Muscle layer of colon (tissue), 2 donors: ENCODE measurements at regions not wholly inside any gene's neighbourhood (a gene's known extent, or its start where the extent isn't known, plus 50 kb on each side); places are given as distances from the start of the nearest gene placed in this dataset.
"Not testable (repeated sequence)": the region's sequence is repeated elsewhere in the genome, so short reads cannot be mapped to it uniquely, and the experiment has no call there.

Source experiments
- H3K27ac ChIP-seq: one replicate; pipeline ENCODE4 v1.7.0; 2013; ENCODE audit warnings: low read depth, mild to moderate bottlenecking, low read length, moderate library complexity
- H3K27me3 ChIP-seq, 2 donors: one replicate each; pipeline ENCODE4 v1.7.0; 2013; ENCODE audit warnings: low read length in 2 of 2, mild to moderate bottlenecking in 2 of 2; ENCODE audit not compliant: insufficient read depth in 2 of 2, control insufficient read depth in 1 of 2
- H3K36me3 ChIP-seq: one replicate; pipeline ENCODE4 v1.7.0; 2013; ENCODE audit warnings: mild to moderate bottlenecking, low read length; ENCODE audit not compliant: insufficient read depth
- H3K4me1 ChIP-seq: one replicate; pipeline ENCODE4 v1.7.0; 2013; ENCODE audit warnings: mild to moderate bottlenecking, low read length; ENCODE audit not compliant: insufficient read depth
- H3K4me3 ChIP-seq, 2 donors: one replicate each; pipeline ENCODE4 v1.7.0; 2013; ENCODE audit warnings: low read length in 2 of 2, low read depth in 1 of 2, mild to moderate bottlenecking in 1 of 2, moderate library complexity in 1 of 2
- H3K9ac ChIP-seq: one replicate; pipeline ENCODE4 v1.7.0; 2013; ENCODE audit warnings: low read length
- H3K9me3 ChIP-seq: one replicate; pipeline ENCODE4 v1.7.0; 2013; ENCODE audit warnings: mild to moderate bottlenecking, low read length
- donor health status: abdominal sarcoma.
- donor health status: Adenocarcinoma of cecum.

DNA sequence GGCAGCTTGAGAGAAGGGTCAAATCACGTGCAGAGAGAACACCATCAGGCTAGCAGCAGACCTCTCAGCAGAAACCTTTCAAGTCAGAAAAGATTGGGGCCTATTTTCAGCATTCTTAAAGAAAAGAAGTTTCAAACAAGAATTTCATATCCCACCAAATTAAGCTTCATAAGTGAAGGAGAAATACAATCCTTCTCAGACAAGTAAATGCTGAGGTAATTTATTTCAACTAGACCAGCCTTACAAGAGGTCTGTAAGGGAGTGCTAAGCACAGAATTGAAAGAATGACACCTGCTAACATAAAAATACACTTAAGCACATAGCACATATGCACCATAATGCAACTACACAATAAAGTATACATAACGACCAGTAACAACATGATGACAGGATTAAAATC lies 693.9 kb downstream of the NYAP2 start:
- Histone ChIP-seq H3K27me3 (no peaks in the 10 kb centered on the region), H3K9ac (no peak overlapping the region), H3K4me1 (no peaks in the 10 kb centered on the region), H3K27ac (no peak overlapping the region), H3K36me3 (no peaks in the 10 kb centered on the region), H3K4me3 (no peak overlapping the region), H3K9me3 (no peaks in the 10 kb centered on the region)

DNA sequence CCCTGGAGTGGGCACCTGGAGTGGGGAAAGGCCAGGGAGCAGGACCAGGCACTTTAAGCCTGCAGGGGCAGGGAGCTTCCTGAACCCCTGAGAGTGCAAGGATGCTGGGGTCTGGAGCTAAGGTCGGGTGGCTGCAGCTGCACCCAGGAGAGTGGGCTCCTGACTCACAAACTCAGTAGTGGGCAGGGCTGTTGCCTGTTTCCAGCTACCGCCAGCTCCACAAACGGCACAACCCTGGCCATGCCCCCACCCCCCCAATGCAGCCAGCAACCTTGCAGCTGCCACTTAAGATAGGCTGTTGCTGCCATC lies 688.8 kb downstream of the NYAP2 start:
- no peak overlapping the region for H3K4me3 ChIP-seq
- H3K4me1 ChIP-seq, result no peaks in the 10 kb centered on the region
- H3K9ac ChIP-seq, result no peak overlapping the region
- no peaks in the 10 kb centered on the region for H3K27me3 ChIP-seq
- no peaks in the 10 kb centered on the region for H3K36me3 ChIP-seq
- no peak overlapping the region for H3K27ac ChIP-seq
- H3K9me3 ChIP-seq, result no peaks in the 10 kb centered on the region

DNA sequence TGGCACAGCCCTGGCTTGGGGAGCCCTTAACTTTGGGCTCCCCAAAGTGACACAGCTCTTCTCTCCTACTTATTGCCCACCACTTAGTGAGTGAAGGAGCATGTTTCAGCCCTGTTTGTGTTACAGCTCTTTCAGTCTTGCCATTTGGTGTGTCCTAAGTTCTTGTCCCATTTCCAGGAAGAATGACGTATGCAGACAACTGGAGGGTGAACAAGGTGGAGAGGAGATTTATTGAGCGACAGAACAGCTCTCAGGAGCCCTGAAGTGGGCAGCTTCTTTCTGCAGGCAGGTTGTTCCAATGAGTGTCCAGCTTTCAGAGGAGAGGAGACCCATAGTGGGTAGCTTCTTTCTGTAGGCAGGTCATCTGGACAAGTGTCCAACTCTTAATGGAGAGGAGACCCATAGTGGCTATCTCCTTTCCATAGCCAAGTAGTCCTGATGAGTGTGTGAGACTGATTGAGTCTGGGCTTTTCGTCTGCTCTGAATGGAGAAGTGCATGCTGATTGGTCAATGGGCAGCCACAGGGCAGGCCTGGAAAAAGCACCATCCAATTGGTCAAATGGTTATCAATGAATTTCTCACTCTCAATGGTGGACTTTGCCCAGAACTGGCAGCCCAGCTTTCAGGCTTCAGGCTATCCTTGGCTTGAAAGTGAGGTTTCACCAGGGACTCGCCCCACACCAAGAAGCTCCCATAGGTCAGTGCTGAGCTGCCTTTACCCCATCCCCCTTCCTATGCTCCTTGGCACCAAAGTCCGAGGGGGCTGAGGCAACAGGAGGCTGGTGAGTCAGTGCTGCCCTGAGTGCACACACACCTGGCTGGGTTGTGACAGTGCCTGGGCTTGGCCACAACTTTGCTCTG lies 688.2 kb downstream of the NYAP2 start:
- H3K9me3 ChIP-seq, result no peaks in the 10 kb centered on the region
- H3K9ac ChIP-seq, result no peak overlapping the region
- no peak overlapping the region for H3K4me3 ChIP-seq
- no peaks in the 10 kb centered on the region for H3K27me3 ChIP-seq
- no peaks in the 10 kb centered on the region for H3K4me1 ChIP-seq
- H3K36me3 ChIP-seq, result no peaks in the 10 kb centered on the region
- H3K27ac ChIP-seq, result no peak overlapping the region

DNA sequence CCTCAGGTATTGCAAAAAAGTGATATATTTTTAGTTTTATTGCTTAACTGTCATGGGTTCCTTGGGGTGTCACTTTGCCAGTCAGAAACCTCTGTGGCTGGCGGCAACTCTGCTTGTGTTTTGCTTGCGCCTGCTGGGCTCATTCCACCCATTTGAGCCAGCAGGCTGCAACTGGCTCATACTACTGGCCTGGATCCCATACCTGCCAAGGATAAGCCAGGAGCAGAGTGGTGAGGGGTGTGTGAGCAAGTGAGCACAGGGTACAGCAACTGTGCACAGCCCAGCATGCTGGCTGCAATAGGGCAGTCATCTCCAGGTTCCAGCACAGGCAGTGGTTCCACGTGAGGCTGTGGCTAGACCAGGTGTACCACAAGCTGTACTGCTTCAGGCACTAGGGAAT lies 687.5 kb downstream of the NYAP2 start:
- Histone ChIP-seq H3K27ac (no peak overlapping the region), H3K4me1 (no peaks in the 10 kb centered on the region), H3K9ac (no peak overlapping the region), H3K4me3 (no peak overlapping the region), H3K9me3 (no peaks in the 10 kb centered on the region), H3K36me3 (no peaks in the 10 kb centered on the region), H3K27me3 (no peaks in the 10 kb centered on the region)

DNA sequence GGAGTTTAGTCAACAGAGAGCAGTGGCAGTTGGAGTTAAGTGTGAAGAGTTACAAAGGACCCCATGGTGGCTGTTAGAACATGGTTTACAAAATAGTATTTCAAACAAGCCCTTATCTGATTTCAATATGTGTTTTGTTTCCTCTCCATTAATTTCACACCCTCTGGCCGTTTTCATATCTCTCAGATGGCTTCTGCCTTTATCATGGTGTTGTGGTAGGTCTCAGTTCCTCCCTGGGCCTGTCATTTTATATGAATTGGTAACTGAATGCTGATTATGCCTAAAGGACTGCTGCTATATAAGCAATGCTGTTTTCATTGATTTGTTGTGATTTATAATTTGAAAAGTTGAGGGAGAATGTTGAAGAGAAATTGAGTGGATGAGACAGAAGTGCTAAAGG lies 686.7 kb downstream of the NYAP2 start:
- H3K4me1 ChIP-seq, result no peaks in the 10 kb centered on the region
- H3K27me3 ChIP-seq, result no peaks in the 10 kb centered on the region
- H3K9ac ChIP-seq, result no peak overlapping the region
- H3K9me3 ChIP-seq, result no peaks in the 10 kb centered on the region
- H3K27ac ChIP-seq, result no peak overlapping the region
- no peak overlapping the region for H3K4me3 ChIP-seq
- H3K36me3 ChIP-seq, result no peaks in the 10 kb centered on the region

DNA sequence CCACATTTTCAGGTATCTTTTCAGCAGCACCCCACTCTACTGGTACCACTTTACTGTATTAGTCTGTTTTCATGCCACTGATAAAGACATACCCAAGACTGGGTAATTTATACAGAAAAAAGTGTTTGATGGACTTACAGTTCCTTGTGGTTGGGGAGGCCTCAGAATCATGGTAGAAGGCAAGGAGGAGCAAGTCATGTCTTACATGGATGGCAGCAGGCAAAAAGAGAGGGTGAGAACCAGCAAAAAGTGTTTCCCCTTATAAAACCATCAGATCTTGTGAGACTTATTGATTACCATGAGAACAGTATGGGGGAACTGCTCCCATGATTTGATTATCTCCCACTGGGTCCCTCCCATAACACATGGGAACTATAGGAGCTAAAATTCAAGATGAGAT lies 685.9 kb downstream of the NYAP2 start:
- not testable (repeated sequence) for H3K4me3 ChIP-seq, H3K27ac ChIP-seq, H3K36me3 ChIP-seq, H3K27me3 ChIP-seq, H3K9ac ChIP-seq, H3K9me3 ChIP-seq, H3K4me1 ChIP-seq

DNA sequence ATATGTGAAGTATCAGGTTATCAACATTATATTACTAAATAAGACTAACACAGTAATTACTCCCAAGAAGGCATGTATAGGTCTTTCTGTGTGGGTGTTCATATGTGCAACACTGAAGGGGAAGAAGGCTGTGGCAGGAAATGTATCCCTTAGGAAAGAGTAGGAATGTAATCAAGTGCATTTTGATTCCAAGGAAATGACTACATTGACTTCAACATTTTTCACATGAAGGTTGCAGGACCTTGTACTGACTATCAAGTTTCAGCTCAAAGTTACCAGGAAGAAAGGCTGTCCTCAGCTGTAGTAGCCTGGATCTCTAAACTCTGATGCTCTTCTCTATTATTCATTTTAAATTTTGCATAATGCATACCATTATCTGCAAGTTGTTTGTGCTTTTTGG lies 680.8 kb downstream of the NYAP2 start:
- Histone ChIP-seq H3K27ac (no peak overlapping the region), H3K9me3 (no peaks in the 10 kb centered on the region), H3K27me3 (no peaks in the 10 kb centered on the region), H3K4me1 (no peaks in the 10 kb centered on the region), H3K36me3 (no peaks in the 10 kb centered on the region), H3K4me3 (no peak overlapping the region), H3K9ac (no peak overlapping the region)

DNA sequence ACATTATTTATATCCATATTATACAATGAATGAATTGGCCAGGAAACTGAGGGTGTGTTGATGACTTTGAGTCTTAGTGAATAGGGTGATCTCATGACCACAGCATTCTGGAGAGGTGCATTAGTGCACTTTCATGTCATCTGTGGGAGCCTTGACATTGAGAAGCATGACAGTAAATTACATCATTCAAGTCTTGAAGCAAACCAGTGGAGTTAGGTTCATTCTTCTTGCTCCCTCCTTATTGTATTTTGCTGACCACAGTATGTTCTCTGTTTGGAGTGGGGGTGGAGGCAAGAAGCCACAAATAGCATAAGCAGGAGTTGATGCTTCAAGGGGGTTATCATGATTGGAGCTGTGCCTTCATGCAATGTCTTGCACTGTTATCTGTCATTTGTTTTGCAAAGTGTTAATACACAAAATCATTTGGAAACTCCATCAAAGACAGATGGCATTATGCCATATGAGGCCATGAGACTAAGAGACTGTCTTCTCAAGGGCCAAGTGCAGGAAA lies 680.2 kb downstream of the NYAP2 start:
- Histone ChIP-seq H3K4me1 (no peaks in the 10 kb centered on the region), H3K27me3 (no peaks in the 10 kb centered on the region), H3K9ac (no peak overlapping the region), H3K4me3 (no peak overlapping the region), H3K27ac (no peak overlapping the region), H3K9me3 (no peaks in the 10 kb centered on the region), H3K36me3 (no peaks in the 10 kb centered on the region)

DNA sequence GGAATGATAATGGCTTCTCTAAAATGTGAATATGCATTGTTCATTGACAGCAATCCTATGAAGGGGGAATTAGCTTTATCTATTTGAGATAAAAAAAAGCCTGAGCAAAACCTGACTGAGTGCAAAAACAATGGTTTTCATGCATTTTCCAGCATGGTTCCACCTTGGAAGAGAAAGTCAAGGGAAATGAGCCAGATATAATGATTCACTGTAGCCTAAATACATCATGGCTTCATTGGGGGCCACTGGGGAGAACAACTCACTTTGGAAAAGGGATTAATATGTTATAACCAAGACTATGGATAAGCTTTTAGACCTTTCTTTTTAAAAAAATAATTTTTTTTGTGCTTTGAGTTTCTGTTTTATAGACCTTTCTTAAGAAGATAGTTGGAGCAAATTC lies 679.7 kb downstream of the NYAP2 start:
- Histone ChIP-seq H3K4me1 (no peaks in the 10 kb centered on the region), H3K9ac (no peak overlapping the region), H3K27ac (no peak overlapping the region), H3K9me3 (no peaks in the 10 kb centered on the region), H3K27me3 (no peaks in the 10 kb centered on the region), H3K4me3 (no peak overlapping the region), H3K36me3 (no peaks in the 10 kb centered on the region)

DNA sequence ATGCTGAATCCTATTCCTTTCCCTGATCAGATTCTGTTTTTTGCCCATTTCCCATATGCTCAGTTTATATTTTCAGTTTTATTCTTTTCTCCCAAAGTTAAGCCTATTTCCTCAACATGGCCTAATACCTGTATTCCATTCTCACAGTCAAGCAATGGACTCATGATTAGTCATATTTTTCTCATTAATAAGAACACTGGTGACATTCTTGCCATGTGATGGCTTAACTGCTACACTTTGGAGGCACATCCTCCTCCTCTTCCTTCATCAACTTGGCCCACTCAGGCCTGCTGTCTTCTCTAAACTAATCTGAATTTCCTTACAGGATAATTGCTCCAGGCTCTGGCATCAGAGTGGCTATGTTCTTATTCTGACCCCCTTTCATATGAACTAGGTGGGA lies 679.2 kb downstream of the NYAP2 start:
- H3K27me3 ChIP-seq, result no peaks in the 10 kb centered on the region
- no peaks in the 10 kb centered on the region for H3K4me1 ChIP-seq
- H3K9me3 ChIP-seq, result no peaks in the 10 kb centered on the region
- H3K4me3 ChIP-seq, result no peak overlapping the region
- H3K36me3 ChIP-seq, result no peaks in the 10 kb centered on the region
- H3K27ac ChIP-seq, result no peak overlapping the region
- no peak overlapping the region for H3K9ac ChIP-seq

DNA sequence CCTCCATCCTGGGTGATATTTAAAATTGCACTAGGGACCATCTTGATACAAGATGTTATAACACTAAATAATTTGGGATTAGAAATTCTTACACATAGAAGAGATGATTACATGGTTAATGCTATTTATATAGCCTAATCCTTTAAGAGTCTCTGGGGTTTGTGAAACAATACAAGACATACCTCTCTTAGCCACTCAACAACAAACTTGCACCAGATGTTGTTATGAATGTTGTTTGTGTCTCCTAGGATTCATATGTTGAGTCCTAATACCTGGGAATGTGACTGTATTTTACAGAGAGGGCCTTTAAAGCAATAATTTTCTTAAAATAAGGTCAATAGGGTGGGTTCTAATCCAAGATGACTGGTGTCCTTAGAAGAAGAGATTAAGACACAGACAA lies 678.3 kb downstream of the NYAP2 start:
- no peaks in the 10 kb centered on the region for H3K36me3 ChIP-seq
- H3K27me3 ChIP-seq, result no peaks in the 10 kb centered on the region
- H3K4me3 ChIP-seq, result no peak overlapping the region
- no peaks in the 10 kb centered on the region for H3K4me1 ChIP-seq
- H3K27ac ChIP-seq, result no peak overlapping the region
- no peaks in the 10 kb centered on the region for H3K9me3 ChIP-seq
- no peak overlapping the region for H3K9ac ChIP-seq

DNA sequence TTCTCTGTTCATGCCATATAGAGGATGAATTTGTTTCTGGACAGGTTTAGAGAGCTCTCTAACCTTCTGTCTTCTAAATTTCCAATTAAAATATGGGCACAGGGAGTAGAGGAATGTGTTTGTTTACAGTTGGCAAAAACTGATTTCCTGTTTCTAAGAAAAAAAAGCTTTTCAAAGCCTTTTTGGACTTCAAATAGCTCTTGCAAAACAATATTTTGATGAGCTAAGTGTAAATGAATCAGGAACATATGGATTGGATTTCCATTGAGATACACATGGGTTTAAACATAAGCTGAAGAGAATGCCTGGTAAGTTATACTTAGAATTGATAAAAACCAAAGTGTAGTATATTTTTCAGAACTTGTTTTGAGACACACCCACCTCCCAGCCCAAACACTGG lies 677.5 kb downstream of the NYAP2 start:
- no peak overlapping the region for H3K27ac ChIP-seq
- H3K9ac ChIP-seq, result no peak overlapping the region
- no peak overlapping the region for H3K4me3 ChIP-seq
- no peaks in the 10 kb centered on the region for H3K27me3 ChIP-seq
- H3K9me3 ChIP-seq, result no peaks in the 10 kb centered on the region
- H3K4me1 ChIP-seq, result no peaks in the 10 kb centered on the region
- H3K36me3 ChIP-seq, result no peaks in the 10 kb centered on the region
